DOHH2 (cell line): ENCODE measurements at regions not wholly inside any gene's neighbourhood (a gene's known extent, or its start where the extent isn't known, plus 50 kb on each side); places are given as distances from the start of the nearest gene placed in this dataset.

Source experiments
- H3F3A ChIP-seq: fragments of 200-600 bp; sonication (generic), shearing (Covaris generic); 2 replicates; pipeline ENCODE4 v1.6.0; 2016; ENCODE audit warnings: antibody characterized with exemption, mild to moderate bottlenecking; ENCODE audit not compliant: control insufficient read depth, insufficient read depth
- H3K27ac ChIP-seq: fragments of 200-600 bp; sonication (generic); 2 replicates; pipeline ENCODE4 v1.5.1; 2014; ENCODE audit warnings: low read depth, mild to moderate bottlenecking, low read length, moderate library complexity
- H3K27me3 ChIP-seq: fragments of 200-600 bp; sonication (generic); 2 replicates; pipeline ENCODE4 v1.6.1; 2014; ENCODE audit warnings: mild to moderate bottlenecking, low read length, mixed read lengths; ENCODE audit not compliant: control insufficient read depth
- H3K36me3 ChIP-seq: fragments of 200-600 bp; sonication (generic); 2 replicates; pipeline ENCODE4 v1.6.1; 2014; ENCODE audit warnings: mild to moderate bottlenecking, low read length, moderate library complexity, mixed read lengths; ENCODE audit not compliant: control insufficient read depth
- H3K4me1 ChIP-seq: fragments of 200-600 bp; sonication (generic); 2 replicates; pipeline ENCODE4 v1.6.1; 2014; ENCODE audit warnings: mild to moderate bottlenecking, low read length, mixed read lengths; ENCODE audit not compliant: control insufficient read depth
- H3K4me2 ChIP-seq: fragments of 200-600 bp; sonication (generic); 2 replicates; pipeline ENCODE4 v1.6.0; 2014; ENCODE audit warnings: mild to moderate bottlenecking, low read length, moderate library complexity
- H3K4me3 ChIP-seq: fragments of 200-600 bp; sonication (generic); 2 replicates; pipeline ENCODE4 v1.5.1; 2014; ENCODE audit warnings: mild to moderate bottlenecking, low read length, mixed read lengths
- H3K79me2 ChIP-seq: fragments of 200-600 bp; sonication (generic); 2 replicates; pipeline ENCODE4 v1.6.1; 2014; ENCODE audit warnings: mild to moderate bottlenecking, low read length, mixed read lengths; ENCODE audit not compliant: control insufficient read depth
- H3K9me2 ChIP-seq: fragments of 200-600 bp; sonication (generic); replicated peaks from 2 replicates; pipeline ENCODE4 v1.6.1; 2014; ENCODE audit warnings: mild to moderate bottlenecking, low read length, mixed read lengths; ENCODE audit not compliant: control insufficient read depth
- H3K9me3 ChIP-seq: fragments of 200-600 bp; sonication (generic); 2 replicates; pipeline ENCODE4 v1.6.1; 2014; ENCODE audit warnings: antibody characterized with exemption, low read length, mixed read lengths; ENCODE audit not compliant: control insufficient read depth, insufficient read depth
- H4K20me1 ChIP-seq: fragments of 200-600 bp; sonication (generic); 2 replicates; pipeline ENCODE4 v1.6.0; 2014; ENCODE audit warnings: low read depth, mild to moderate bottlenecking, antibody characterized with exemption, low read length, moderate library complexity; ENCODE audit not compliant: control insufficient read depth, insufficient read depth
- CTCF ChIP-seq: fragments of 200-600 bp; sonication (generic); IDR thresholded peaks from one replicate; pipeline ENCODE4 v1.5.1; 2014; ENCODE audit warnings: antibody characterized with exemption, mild to moderate bottlenecking, low read depth, low read length; ENCODE audit not compliant: poor library complexity, severe bottlenecking
- EZH2phosphoT487 ChIP-seq: fragments of 200-600 bp; sonication (generic); IDR thresholded peaks from 2 replicates; pipeline ENCODE4 v1.6.1; 2017; ENCODE audit warnings: borderline replicate concordance, mild to moderate bottlenecking, antibody characterized with exemption, low read length, moderate library complexity, mixed read lengths

- Histone ChIP-seq H3K4me1 (no peaks in the 10 kb centered on the region), H3K9me2 (no peaks in the 10 kb centered on the region), H3K36me3 (no peaks in the 10 kb centered on the region), H3K4me2 (no peak overlapping the region), H3K4me3 (no peak overlapping the region), H3K9me3 (peaks cover 7% of the 10 kb centered on the region; the same call in 1 of the 2 replicates), H3K27ac (no peak overlapping the region), H3K27me3 (no peaks in the 10 kb centered on the region), H3F3A (no peaks in the 10 kb centered on the region), H3K79me2 (no peaks in the 10 kb centered on the region), H4K20me1 (no peaks in the 10 kb centered on the region)
- TF ChIP-seq EZH2phosphoT487 (no peak), CTCF (no peak)
These were observed 216.3 kb upstream of the NR5A2 start for GRCh38 chr1:199811163-199811562.

- no peaks in the 10 kb centered on the region for H3F3A ChIP-seq
- no peaks in the 10 kb centered on the region for H3K4me1 ChIP-seq
- no peak overlapping the region for H3K4me3 ChIP-seq
- no peak for TF ChIP-seq CTCF
- no peak for TF ChIP-seq EZH2phosphoT487
- H3K9me3 ChIP-seq, result peaks cover 9% of the 10 kb centered on the region; the same call in 1 of the 2 replicates
- H3K9me2 ChIP-seq, result no peaks in the 10 kb centered on the region
- H3K79me2 ChIP-seq, result no peaks in the 10 kb centered on the region
- no peaks in the 10 kb centered on the region for H3K27me3 ChIP-seq
- H3K36me3 ChIP-seq, result no peaks in the 10 kb centered on the region
- no peaks in the 10 kb centered on the region for H4K20me1 ChIP-seq
- no peak overlapping the region for H3K27ac ChIP-seq
- no peak overlapping the region for H3K4me2 ChIP-seq
These were observed 214.3 kb upstream of the NR5A2 start for GRCh38 chr1:199813198-199813597.

GRCh38 chr1:199815947-199816346 lies 211.6 kb upstream of the NR5A2 start:
- Histone ChIP-seq H4K20me1 (no peaks in the 10 kb centered on the region), H3K27me3 (no peaks in the 10 kb centered on the region), H3K79me2 (no peaks in the 10 kb centered on the region), H3K4me1 (no peaks in the 10 kb centered on the region), H3K9me2 (no peaks in the 10 kb centered on the region), H3K4me2 (no peak overlapping the region), H3F3A (no peaks in the 10 kb centered on the region), H3K36me3 (no peaks in the 10 kb centered on the region), H3K27ac (no peak overlapping the region), H3K9me3 (peaks cover 9% of the 10 kb centered on the region; the same call in 1 of the 2 replicates), H3K4me3 (no peak overlapping the region)
- no peak for TF ChIP-seq EZH2phosphoT487
- TF ChIP-seq CTCF, result no peak
